CD4-positive, CD25-positive, alpha-beta regulatory T cell (primary cell): ENCODE measurements at regions not wholly inside any gene's neighbourhood (a gene's known extent, or its start where the extent isn't known, plus 50 kb on each side); places are given as distances from the start of the nearest gene placed in this dataset.
"Not testable (repeated sequence)": the region's sequence is repeated elsewhere in the genome, so short reads cannot be mapped to it uniquely, and the experiment has no call there.

ENCODE experiments used
- ATAC-seq, 2 donors: fragments of 150-1000 bp; cut with Tn5 transposase; one replicate each; pipeline ENCODE4 v1.10.0; 2021; ENCODE audit warnings: low read depth in 2 of 2, moderate number of reproducible peaks in 2 of 2, moderate library complexity in 1 of 2
- DNase-seq, 3 donors: peaks; one replicate each; pipeline versions ENCODE4 v3.0.0 to v3.0.0-alpha.2; 2012 to 2022; ENCODE audit warnings: mixed read lengths in 1 of 3
- H3K27ac ChIP-seq: one replicate; pipeline ENCODE4 v1.7.0; 2013; ENCODE audit warnings: mild to moderate bottlenecking, low read length; ENCODE audit not compliant: insufficient read depth, poor library complexity, severe bottlenecking
- H3K27me3 ChIP-seq: one replicate; pipeline ENCODE4 v1.7.0; 2013; ENCODE audit warnings: low read length; ENCODE audit not compliant: control insufficient read depth, insufficient read depth
- H3K36me3 ChIP-seq: one replicate; pipeline ENCODE4 v1.7.0; 2013; ENCODE audit warnings: mild to moderate bottlenecking, low read length, moderate library complexity; ENCODE audit not compliant: control insufficient read depth, insufficient read depth
- H3K4me1 ChIP-seq: 2 replicates; pipeline ENCODE4 v1.7.0; 2013; ENCODE audit warnings: mild to moderate bottlenecking, low read length; ENCODE audit not compliant: insufficient read depth, control insufficient read depth, poor library complexity, severe bottlenecking
- H3K4me3 ChIP-seq: one replicate; pipeline ENCODE4 v1.7.0; 2013; ENCODE audit warnings: low read depth, mild to moderate bottlenecking, low read length, moderate library complexity
- H3K9me3 ChIP-seq, 2 experiments: 1 replicate in 1 of 2; 2 replicates in 1 of 2; pipeline ENCODE4 v1.7.0; 2013; ENCODE audit warnings: low read length in 2 of 2, mild to moderate bottlenecking in 1 of 2, moderate library complexity in 1 of 2; ENCODE audit not compliant: control insufficient read depth in 2 of 2
- H3K27ac Mint-ChIP-seq, 3 donors: one replicate each; pipeline ENCODE4 v1.8.0; 2020 to 2022; ENCODE audit warnings: mild to moderate bottlenecking in 3 of 3, mixed read lengths in 3 of 3, moderate library complexity in 2 of 3
- H3K27me3 Mint-ChIP-seq: one replicate; pipeline ENCODE4 v1.8.0; 2022; ENCODE audit warnings: mild to moderate bottlenecking, mixed read lengths
- H3K36me3 Mint-ChIP-seq: one replicate; pipeline ENCODE4 v1.8.0; 2020; ENCODE audit warnings: mixed read lengths
- H3K4me1 Mint-ChIP-seq, 4 donors: one replicate each; pipeline ENCODE4 v1.8.0; 2020 to 2022; ENCODE audit warnings: mixed read lengths in 4 of 4, mild to moderate bottlenecking in 1 of 4
- H3K4me3 Mint-ChIP-seq, 4 donors: one replicate each; pipeline ENCODE4 v1.8.0; 2020 to 2022; ENCODE audit warnings: mild to moderate bottlenecking in 4 of 4, mixed read lengths in 4 of 4, moderate library complexity in 3 of 4
- H3K9me3 Mint-ChIP-seq, 7 donors: one replicate each; pipeline ENCODE4 v1.8.0; 2020 to 2022; ENCODE audit warnings: mixed read lengths in 7 of 7, mild to moderate bottlenecking in 3 of 7, moderate library complexity in 2 of 7

GRCh38 chr17:78293151-78293550, 61.7 kb downstream of the TMEM235 start:
- not testable (repeated sequence) for H3K27ac Mint-ChIP-seq, H3K9me3 Mint-ChIP-seq, H3K4me1 ChIP-seq, H3K36me3 Mint-ChIP-seq, H3K4me1 Mint-ChIP-seq, ATAC-seq, H3K9me3 ChIP-seq, H3K27me3 ChIP-seq, H3K4me3 ChIP-seq, H3K36me3 ChIP-seq, H3K27ac ChIP-seq, DNase-seq, H3K27me3 Mint-ChIP-seq
- H3K4me3 Mint-ChIP-seq, result peak overlapping the region in 1 of 4 donors; percentile 32

DNA sequence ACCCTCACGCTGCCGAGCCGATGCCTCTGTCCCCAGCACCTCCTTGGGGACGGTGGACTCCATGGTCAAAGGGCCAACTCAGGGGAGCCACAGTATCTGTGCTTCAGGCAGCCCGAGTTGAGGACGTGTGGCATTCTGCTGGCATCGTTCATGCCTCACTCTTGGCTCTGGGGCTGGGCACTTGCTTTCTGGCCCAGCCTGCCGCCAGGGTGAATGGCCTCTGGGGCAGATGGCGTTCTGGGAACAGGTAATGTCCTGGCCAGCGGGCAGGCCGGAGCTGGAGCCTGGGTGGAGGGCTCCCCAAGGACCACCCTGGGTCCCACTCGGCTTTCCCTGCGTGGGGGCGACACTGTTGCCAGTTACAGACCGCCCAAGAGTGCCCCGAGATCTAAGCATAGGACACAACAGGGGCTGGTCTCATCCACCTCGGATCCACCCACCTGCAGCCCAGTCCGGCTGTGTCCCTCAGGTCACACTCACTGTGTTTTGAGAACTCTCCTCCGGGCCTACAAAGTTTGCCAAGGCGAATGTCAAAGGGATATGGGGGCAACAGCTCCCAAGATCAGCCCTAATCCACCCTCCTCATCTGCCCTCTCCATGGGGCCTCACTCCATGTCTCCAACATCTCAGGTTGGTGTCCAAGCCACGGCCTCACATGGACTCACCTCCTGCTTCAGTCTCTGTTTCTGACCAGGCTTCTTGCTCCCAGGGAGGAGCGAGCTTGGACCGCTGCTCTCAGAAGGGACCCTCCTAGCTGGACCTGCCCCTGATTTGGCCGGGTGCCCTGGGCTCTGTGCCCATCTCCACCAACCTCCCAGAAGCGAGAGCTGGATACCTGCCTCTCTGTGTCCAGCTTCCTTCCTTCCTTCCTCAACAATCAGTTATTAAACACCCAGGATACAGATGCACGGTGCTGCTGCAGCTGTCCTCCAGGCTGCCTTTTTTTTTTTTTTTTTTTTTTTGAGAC, 60.8 kb downstream of the TMEM235 start:
- Mint-ChIP-seq H3K4me3 (peak overlapping the region in 1 of 4 donors; percentile 51), H3K9me3 (no peaks in the 10 kb centered on the region), H3K36me3 (no peaks in the 10 kb centered on the region), H3K27ac (peak overlapping the region in 1 of 3 donors; percentile 92), H3K4me1 (peaks cover 0 to 5% (median 0%) of the 10 kb centered on the region in 4 donors), H3K27me3 (peaks cover 4% of the 10 kb centered on the region)
- ATAC-seq, result no peak
- DNase-seq, result no peak
- Histone ChIP-seq H3K27ac (no peak overlapping the region), H3K9me3 (no peaks in the 10 kb centered on the region), H3K36me3 (no peaks in the 10 kb centered on the region), H3K4me1 (peaks cover 7% of the 10 kb centered on the region), H3K27me3 (no peaks in the 10 kb centered on the region), H3K4me3 (no peak overlapping the region)

GRCh38 chr17:78290721-78291120, 59.3 kb downstream of the TMEM235 start:
- no peak overlapping the region for H3K4me3 Mint-ChIP-seq
- ATAC-seq, result no peak
- peaks cover 4% of the 10 kb centered on the region for H3K27me3 Mint-ChIP-seq

More at GRCh38 chr17:78290721-78291120, 59.3 kb downstream of the TMEM235 start:
- no peak for DNase-seq
- H3K36me3 ChIP-seq, result no peaks in the 10 kb centered on the region
- no peak overlapping the region for H3K4me3 ChIP-seq
- H3K27me3 ChIP-seq, result no peaks in the 10 kb centered on the region
- no peaks in the 10 kb centered on the region for H3K9me3 ChIP-seq
- Mint-ChIP-seq H3K27ac (no peak overlapping the region), H3K36me3 (no peaks in the 10 kb centered on the region), H3K4me1 (peaks cover 0 to 5% (median 0%) of the 10 kb centered on the region in 4 donors), H3K9me3 (no peaks in the 10 kb centered on the region)
- peaks cover 7% of the 10 kb centered on the region for H3K4me1 ChIP-seq
- H3K27ac ChIP-seq, result no peak overlapping the region
